Loucy (cell line): ENCODE measurements at regions not wholly inside any gene's neighbourhood (a gene's known extent, or its start where the extent isn't known, plus 50 kb on each side); places are given as distances from the start of the nearest gene placed in this dataset.
A peak's percentile ranks its signal among the peaks of the same experiment; 100 is the strongest.

Experiments used
- H2AFZ ChIP-seq: fragments of 200-600 bp; sonication (generic); 2 replicates; pipeline ENCODE4 v1.6.0; 2016; ENCODE audit warnings: antibody characterized with exemption, mild to moderate bottlenecking, low read length, moderate library complexity
- H3F3A ChIP-seq: fragments of 200-600 bp; 2 replicates; pipeline ENCODE4 v1.6.0; 2016; ENCODE audit warnings: antibody characterized with exemption, low read depth, mild to moderate bottlenecking
- H3K27me3 ChIP-seq: fragments of 200-600 bp; sonication (generic); 2 replicates; pipeline ENCODE4 v1.6.1; 2014; ENCODE audit warnings: low read length, mild to moderate bottlenecking; ENCODE audit not compliant: insufficient read depth, poor library complexity, severe bottlenecking
- H3K36me3 ChIP-seq: fragments of 200-600 bp; sonication (generic); 2 replicates; pipeline ENCODE4 v1.6.1; 2016; ENCODE audit warnings: low read length; ENCODE audit not compliant: insufficient read depth
- H3K4me1 ChIP-seq: fragments of 200-600 bp; sonication (generic); 2 replicates; pipeline ENCODE4 v1.5.1; 2014; ENCODE audit warnings: low read length, mild to moderate bottlenecking; ENCODE audit not compliant: insufficient read depth, poor library complexity, severe bottlenecking
- H3K4me2 ChIP-seq: fragments of 200-600 bp; sonication (generic); 2 replicates; pipeline ENCODE4 v1.6.0; 2014; ENCODE audit warnings: antibody characterized with exemption, low read length, low read depth, mild to moderate bottlenecking; ENCODE audit not compliant: poor library complexity, severe bottlenecking
- H3K4me3 ChIP-seq: fragments of 200-600 bp; sonication (generic); 2 replicates; pipeline ENCODE4 v1.5.1; 2014; ENCODE audit warnings: low read length, mild to moderate bottlenecking, mixed read lengths; ENCODE audit not compliant: poor library complexity, severe bottlenecking
- H3K79me2 ChIP-seq: fragments of 200-600 bp; sonication (generic); 2 replicates; pipeline ENCODE4 v1.6.1; 2014; ENCODE audit warnings: low read length; ENCODE audit not compliant: insufficient read depth
- H3K9ac ChIP-seq: fragments of 200-600 bp; sonication (generic); 2 replicates; pipeline ENCODE4 v1.6.0; 2014; ENCODE audit warnings: mild to moderate bottlenecking, low read depth, low read length, moderate library complexity; ENCODE audit not compliant: poor library complexity, severe bottlenecking
- H3K9me2 ChIP-seq: fragments of 200-600 bp; sonication (generic); replicated peaks from 2 replicates; pipeline ENCODE4 v1.6.1; 2016; ENCODE audit warnings: low read depth, low read length, mixed read lengths
- H3K9me3 ChIP-seq: fragments of 200-600 bp; sonication (generic); 2 replicates; pipeline ENCODE4 v1.6.1; 2014; ENCODE audit warnings: mild to moderate bottlenecking, antibody characterized with exemption, low read length, low read depth; ENCODE audit not compliant: insufficient read depth
- H4K20me1 ChIP-seq: fragments of 200-600 bp; sonication (generic); 2 replicates; pipeline ENCODE4 v1.6.0; 2014; ENCODE audit warnings: antibody characterized with exemption, low read length, mild to moderate bottlenecking; ENCODE audit not compliant: insufficient read depth, poor library complexity, severe bottlenecking
- CTCF ChIP-seq: fragments of 200-600 bp; sonication (generic); conservative IDR thresholded peaks from 2 replicates; pipeline ENCODE4 v1.5.1; 2014; ENCODE audit warnings: mild to moderate bottlenecking, antibody characterized with exemption, low read length
- EZH2phosphoT487 ChIP-seq: fragments of 200-600 bp; IDR thresholded peaks from 2 replicates; pipeline ENCODE4 v1.6.1; 2018; ENCODE audit warnings: antibody characterized with exemption, mild to moderate bottlenecking, moderate library complexity, borderline replicate concordance

GRCh38 chr2:198788676-198789075 is 669.1 kb downstream of the SATB2 start:
- Histone ChIP-seq H3K79me2 (no peaks in the 10 kb centered on the region), H3K36me3 (no peaks in the 10 kb centered on the region), H2AFZ (0 out of 2 replicates have a peak overlapping the region, but pooled peaks have one; percentile 9), H4K20me1 (no peaks in the 10 kb centered on the region), H3K27me3 (no peaks in the 10 kb centered on the region), H3F3A (no peaks in the 10 kb centered on the region), H3K4me2 (no peak overlapping the region), H3K9ac (no peak overlapping the region), H3K4me1 (no peaks in the 10 kb centered on the region), H3K9me2 (no peaks in the 10 kb centered on the region), H3K9me3 (no peaks in the 10 kb centered on the region), H3K4me3 (no peak overlapping the region)
- TF ChIP-seq CTCF: no peak

- Histone ChIP-seq H2AFZ (no peak overlapping the region), H3F3A (no peaks in the 10 kb centered on the region), H3K27me3 (no peaks in the 10 kb centered on the region), H3K9me3 (no peaks in the 10 kb centered on the region), H3K36me3 (no peaks in the 10 kb centered on the region), H3K4me1 (no peaks in the 10 kb centered on the region), H3K9ac (no peak overlapping the region), H3K9me2 (no peaks in the 10 kb centered on the region), H4K20me1 (no peaks in the 10 kb centered on the region), H3K4me2 (no peak overlapping the region), H3K4me3 (no peak overlapping the region), H3K79me2 (no peaks in the 10 kb centered on the region)
- TF ChIP-seq CTCF (no peak), EZH2phosphoT487 (no peak)
These were observed 675.0 kb downstream of the SATB2 start for GRCh38 chr2:198782734-198783133.

GRCh38 chr2:198776616-198777406 is 680.9 kb downstream of the SATB2 start:
- Histone ChIP-seq H3K9me3 (no peaks in the 10 kb centered on the region), H3K9me2 (no peaks in the 10 kb centered on the region), H3K4me2 (no peak overlapping the region), H3K4me1 (peaks cover 11% of the 10 kb centered on the region), H3K27me3 (no peaks in the 10 kb centered on the region), H3K36me3 (no peaks in the 10 kb centered on the region), H4K20me1 (no peaks in the 10 kb centered on the region), H3K79me2 (no peaks in the 10 kb centered on the region), H3F3A (no peaks in the 10 kb centered on the region), H3K9ac (no peak overlapping the region), H2AFZ (no peak overlapping the region), H3K4me3 (no peak overlapping the region)
- TF ChIP-seq CTCF (no peak), EZH2phosphoT487 (no peak)
